ENCODE measurements at regions not wholly inside any gene's neighbourhood (a gene's known extent, or its start where the extent isn't known, plus 50 kb on each side); places are given as distances from the start of the nearest gene placed in this dataset.

DNA sequence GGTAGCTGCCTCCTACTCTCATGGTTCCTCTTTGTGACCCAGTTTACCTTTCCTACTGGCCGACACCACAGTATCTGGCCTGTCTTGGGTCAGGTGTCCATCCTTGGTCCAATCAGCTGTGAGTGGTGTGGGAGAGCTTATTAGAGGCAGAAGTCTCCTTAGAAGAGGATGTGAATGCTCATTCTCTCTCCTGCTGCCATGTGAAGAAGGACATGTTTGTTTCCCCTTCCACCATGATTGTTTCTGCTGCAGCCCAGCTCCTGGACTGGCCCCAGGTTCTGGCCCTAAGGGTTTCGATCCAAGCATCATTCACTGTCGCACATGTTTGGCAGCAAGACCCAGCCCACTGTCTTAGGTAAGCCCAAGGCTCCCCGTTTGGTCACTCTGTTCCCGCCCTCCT, 55.3 kb upstream of the TGIF1 start:
- TF ChIP-seq EZH2 (IDR thresholded peaks at IDR 0.05; ENCODE audit: borderline replicate concordance, low read length) = no peak
- TF ChIP-seq, protein P1, sequence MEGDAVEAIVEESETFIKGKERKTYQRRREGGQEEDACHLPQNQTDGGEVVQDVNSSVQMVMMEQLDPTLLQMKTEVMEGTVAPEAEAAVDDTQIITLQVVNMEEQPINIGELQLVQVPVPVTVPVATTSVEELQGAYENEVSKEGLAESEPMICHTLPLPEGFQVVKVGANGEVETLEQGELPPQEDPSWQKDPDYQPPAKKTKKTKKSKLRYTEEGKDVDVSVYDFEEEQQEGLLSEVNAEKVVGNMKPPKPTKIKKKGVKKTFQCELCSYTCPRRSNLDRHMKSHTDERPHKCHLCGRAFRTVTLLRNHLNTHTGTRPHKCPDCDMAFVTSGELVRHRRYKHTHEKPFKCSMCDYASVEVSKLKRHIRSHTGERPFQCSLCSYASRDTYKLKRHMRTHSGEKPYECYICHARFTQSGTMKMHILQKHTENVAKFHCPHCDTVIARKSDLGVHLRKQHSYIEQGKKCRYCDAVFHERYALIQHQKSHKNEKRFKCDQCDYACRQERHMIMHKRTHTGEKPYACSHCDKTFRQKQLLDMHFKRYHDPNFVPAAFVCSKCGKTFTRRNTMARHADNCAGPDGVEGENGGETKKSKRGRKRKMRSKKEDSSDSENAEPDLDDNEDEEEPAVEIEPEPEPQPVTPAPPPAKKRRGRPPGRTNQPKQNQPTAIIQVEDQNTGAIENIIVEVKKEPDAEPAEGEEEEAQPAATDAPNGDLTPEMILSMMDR (IDR thresholded peaks at IDR 0.05; ENCODE audit: low read length) = no peak

Measured in OCI-LY1 (cell line).